BLaER1 treated with 17β-estradiol and CSF1 and Interleukin-3, amounts not matched to agents 10 nM and 100 nM (cell line): ENCODE measurements at regions not wholly inside any gene's neighbourhood (a gene's known extent, or its start where the extent isn't known, plus 50 kb on each side); places are given as distances from the start of the nearest gene placed in this dataset.

Experiments used
- H3K27ac ChIP-seq, 11 experiments: shearing (Covaris generic); formaldehyde crosslinking; 2 replicates each; pipeline ENCODE4 v1.8.1; 2022
- H3K27me3 ChIP-seq, 11 experiments: shearing (Covaris generic); formaldehyde crosslinking; 2 replicates each; pipeline ENCODE4 v1.8.1; 2022
- H3K36me3 ChIP-seq, 11 experiments: shearing (Covaris generic); formaldehyde crosslinking; 2 replicates each; pipeline ENCODE4 v1.8.1; 2022
- H3K4me1 ChIP-seq, 10 experiments: shearing (Covaris generic); formaldehyde crosslinking; 2 replicates each; pipeline ENCODE4 v1.8.1; 2022
- H3K4me2 ChIP-seq, 11 experiments: shearing (Covaris generic); formaldehyde crosslinking; 2 replicates each; pipeline ENCODE4 v1.8.1; 2022
- H3K4me3 ChIP-seq, 10 experiments: shearing (Covaris generic); formaldehyde crosslinking; 2 replicates each; pipeline ENCODE4 v1.8.1; 2022
- H3K9ac ChIP-seq, 11 experiments: shearing (Covaris generic); formaldehyde crosslinking; 2 replicates each; pipeline ENCODE4 v1.8.1; 2022
- H3K9me3 ChIP-seq, 11 experiments: shearing (Covaris generic); formaldehyde crosslinking; replicated peaks in 1 of 11; 2 replicates each; pipeline ENCODE4 v1.8.1; 2022
- H4K20me1 ChIP-seq, 11 experiments: shearing (Covaris generic); formaldehyde crosslinking; 2 replicates each; pipeline ENCODE4 v1.8.1; 2022
- Cebpa-rat ChIP-seq, 11 experiments: shearing (Covaris generic); IDR thresholded peaks; 2 replicates each; pipeline ENCODE4 v1.8.1; 2022

DNA sequence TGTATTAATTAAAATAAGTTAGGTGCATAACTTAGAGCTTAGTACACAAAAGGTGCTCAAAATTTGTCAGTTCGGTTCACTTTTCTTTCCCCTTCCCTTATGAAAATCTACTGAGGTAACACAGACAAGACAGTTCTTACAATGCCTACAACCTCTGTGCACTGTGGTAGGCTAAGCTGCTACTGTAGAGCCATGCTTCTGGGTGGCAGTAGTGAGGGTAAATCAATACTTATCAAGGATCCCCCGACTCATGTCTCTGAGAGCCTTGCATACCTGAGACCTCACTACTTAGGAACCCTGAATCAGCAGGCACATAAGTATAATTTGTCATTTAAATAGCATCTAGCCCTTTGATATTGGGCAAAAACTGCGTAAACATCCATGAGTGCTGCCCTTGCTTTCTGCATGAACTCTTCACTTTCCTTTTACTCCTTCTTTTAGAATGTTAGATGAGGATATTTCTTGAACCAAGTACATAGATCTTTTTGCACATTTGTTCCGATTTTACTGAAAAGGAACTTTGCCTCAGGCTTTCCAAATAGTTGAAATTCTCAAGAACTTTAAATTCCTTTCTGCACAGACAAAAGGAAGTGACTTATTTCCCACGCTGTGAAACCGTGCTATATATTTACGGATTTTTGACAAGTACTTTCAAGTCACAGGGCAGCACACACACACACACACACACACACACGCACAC, 234.4 kb downstream of the TRIB2 start:
- Histone ChIP-seq H3K27me3 (no peaks in the 10 kb centered on the region), H3K9ac (no peak overlapping the region), H4K20me1 (no peaks in the 10 kb centered on the region), H3K4me1 (peaks cover 0 to 26% (median 21%) of the 10 kb centered on the region in 10 experiments; a peak in 16 of 20 replicates), H3K4me2 (peak overlapping the region in 3 of 11 experiments; percentile 0 to 35 (median 30); a peak in 3 of 22 replicates), H3K9me3 (no peaks in the 10 kb centered on the region), H3K27ac (no peak overlapping the region), H3K4me3 (no peak overlapping the region), H3K36me3 (no peaks in the 10 kb centered on the region)
- no peak for TF ChIP-seq Cebpa-rat (IDR thresholded peaks at IDR 0.05)

DNA sequence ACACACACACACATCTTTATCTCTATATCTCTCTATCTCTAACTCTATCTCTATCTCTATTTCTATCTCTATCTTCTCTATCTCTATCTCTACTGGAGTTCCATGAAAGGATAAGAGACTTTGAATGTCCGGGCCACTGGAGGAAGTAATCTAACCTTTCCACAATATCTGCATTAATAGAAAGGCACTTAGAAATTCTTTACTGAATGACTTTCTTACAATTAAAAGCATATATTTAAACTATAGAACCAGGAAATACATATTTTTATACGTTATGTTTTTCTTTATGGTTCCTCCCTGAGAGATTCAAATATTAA, 234.9 kb downstream of the TRIB2 start:
- Histone ChIP-seq H4K20me1 (no peaks in the 10 kb centered on the region), H3K36me3 (no peaks in the 10 kb centered on the region), H3K4me3 (no peak overlapping the region), H3K4me2 (peak overlapping the region in 2 of 11 experiments; percentile 0 to 35; a peak in 1 of 22 replicates), H3K27me3 (no peaks in the 10 kb centered on the region), H3K9me3 (no peaks in the 10 kb centered on the region), H3K4me1 (peaks cover 0 to 26% (median 21%) of the 10 kb centered on the region in 10 experiments; a peak in 16 of 20 replicates), H3K27ac (no peak overlapping the region), H3K9ac (no peak overlapping the region)
- TF ChIP-seq Cebpa-rat (IDR thresholded peaks at IDR 0.05) = no peak

DNA sequence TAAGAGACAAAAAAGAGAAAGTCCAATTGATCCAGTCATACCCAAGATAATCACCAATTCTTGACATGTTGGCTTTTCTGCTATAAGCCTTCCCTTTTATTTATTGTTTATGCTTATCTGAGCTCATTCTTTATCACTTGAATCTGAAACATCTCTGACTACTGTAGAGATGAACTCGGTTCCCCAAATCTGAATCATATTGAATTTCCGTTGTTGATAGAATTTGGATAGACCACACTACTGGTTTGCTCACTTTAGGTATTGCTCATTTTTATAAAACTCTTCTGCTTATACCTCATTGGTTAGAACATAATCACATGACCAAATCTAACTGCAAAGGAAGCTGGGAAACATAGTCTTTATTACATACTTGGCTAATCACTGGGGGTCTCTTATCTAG, 236.9 kb downstream of the TRIB2 start:
- peaks cover 0 to 20% (median 19%) of the 10 kb centered on the region in 10 experiments; a peak in 16 of 20 replicates for H3K4me1 ChIP-seq
- no peaks in the 10 kb centered on the region for H3K36me3 ChIP-seq
- H4K20me1 ChIP-seq = no peaks in the 10 kb centered on the region
- no peaks in the 10 kb centered on the region for H3K27me3 ChIP-seq
- TF ChIP-seq Cebpa-rat (IDR thresholded peaks at IDR 0.05) = no peak
- H3K9ac ChIP-seq = no peak overlapping the region
- peaks cover 0 to 7% (median 0%) of the 10 kb centered on the region in 11 experiments; a peak in 1 of 22 replicates for H3K9me3 ChIP-seq
- no peak overlapping the region for H3K4me3 ChIP-seq
- no peak overlapping the region for H3K4me2 ChIP-seq
- no peak overlapping the region for H3K27ac ChIP-seq

DNA sequence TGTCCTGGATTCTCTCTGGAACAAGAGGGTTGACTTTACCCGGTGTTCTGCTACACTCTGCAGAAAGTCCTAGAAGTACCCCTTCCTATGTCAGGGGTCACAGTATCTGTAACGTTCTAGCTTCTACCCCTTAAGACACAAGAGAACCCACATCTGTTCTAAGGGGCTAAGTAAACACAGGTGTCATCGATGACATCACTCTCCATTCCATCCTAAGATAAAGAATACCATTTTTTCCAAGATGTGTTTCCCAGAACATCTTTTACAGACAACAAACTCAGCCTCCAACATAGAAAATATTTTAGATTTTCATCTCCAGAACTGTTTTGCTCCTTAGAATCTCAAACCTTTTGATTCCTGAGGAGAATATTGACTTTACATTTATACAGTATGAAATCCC, 239.1 kb downstream of the TRIB2 start:
- Histone ChIP-seq H3K9me3 (peaks cover 0 to 9% (median 0%) of the 10 kb centered on the region in 11 experiments; a peak in 2 of 22 replicates), H3K4me2 (no peak overlapping the region), H3K27me3 (no peaks in the 10 kb centered on the region), H3K36me3 (no peaks in the 10 kb centered on the region), H3K27ac (no peak overlapping the region), H3K4me1 (no peaks in the 10 kb centered on the region; a peak in 2 of 20 replicates), H3K9ac (no peak overlapping the region), H4K20me1 (no peaks in the 10 kb centered on the region), H3K4me3 (no peak overlapping the region)
- TF ChIP-seq Cebpa-rat (IDR thresholded peaks at IDR 0.05) = no peak

DNA sequence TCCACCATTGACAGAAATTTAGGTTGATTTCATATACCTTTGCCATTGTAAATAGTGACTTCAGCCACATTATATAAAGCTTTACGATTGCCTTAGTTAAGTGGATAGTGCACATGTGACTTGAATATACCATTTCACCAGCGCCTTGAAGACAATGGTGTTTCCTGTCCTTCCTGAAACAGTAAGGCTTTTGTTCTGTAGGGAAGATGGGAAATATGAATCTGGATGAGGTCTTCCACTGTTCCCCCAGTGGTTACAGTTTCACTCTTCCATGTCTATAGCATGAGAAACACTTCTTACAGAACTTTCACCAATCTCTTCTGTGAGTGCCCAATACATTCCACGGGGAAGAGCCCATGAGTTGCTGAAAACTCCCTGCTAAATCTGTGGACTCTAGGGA, 240.5 kb downstream of the TRIB2 start:
- H3K4me3 ChIP-seq = no peak overlapping the region
- TF ChIP-seq Cebpa-rat (IDR thresholded peaks at IDR 0.05) = no peak
- H3K27ac ChIP-seq = no peak overlapping the region
- H3K4me1 ChIP-seq = no peaks in the 10 kb centered on the region
- H3K36me3 ChIP-seq = no peaks in the 10 kb centered on the region
- H3K4me2 ChIP-seq = no peak overlapping the region
- H3K27me3 ChIP-seq = no peaks in the 10 kb centered on the region
- no peak overlapping the region for H3K9ac ChIP-seq
- H3K9me3 ChIP-seq = peaks cover 0 to 9% (median 0%) of the 10 kb centered on the region in 11 experiments; a peak in 2 of 22 replicates
- H4K20me1 ChIP-seq = no peaks in the 10 kb centered on the region

DNA sequence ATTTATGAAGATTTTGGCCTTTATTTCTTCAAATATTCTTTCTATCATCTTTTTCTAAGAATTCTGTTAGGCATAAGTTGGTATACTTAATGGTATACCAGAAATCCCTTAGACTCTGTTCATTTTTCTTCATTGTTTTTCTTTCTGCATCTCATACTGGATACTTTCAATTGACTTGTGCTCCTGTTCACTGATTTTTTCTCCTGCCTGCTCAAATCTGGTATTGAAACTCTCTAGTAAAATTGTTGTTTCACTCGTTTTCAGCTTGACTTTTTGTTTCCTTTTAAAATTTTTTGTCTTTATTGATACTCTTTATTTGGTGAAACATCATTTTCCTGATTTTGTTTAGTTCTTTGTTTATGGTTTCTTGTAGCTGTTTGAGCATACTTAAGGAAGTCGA, 243.2 kb downstream of the TRIB2 start:
- Histone ChIP-seq H3K4me3 (no peak overlapping the region), H3K27me3 (no peaks in the 10 kb centered on the region)
- TF ChIP-seq Cebpa-rat (IDR thresholded peaks at IDR 0.05) = no peak

DNA sequence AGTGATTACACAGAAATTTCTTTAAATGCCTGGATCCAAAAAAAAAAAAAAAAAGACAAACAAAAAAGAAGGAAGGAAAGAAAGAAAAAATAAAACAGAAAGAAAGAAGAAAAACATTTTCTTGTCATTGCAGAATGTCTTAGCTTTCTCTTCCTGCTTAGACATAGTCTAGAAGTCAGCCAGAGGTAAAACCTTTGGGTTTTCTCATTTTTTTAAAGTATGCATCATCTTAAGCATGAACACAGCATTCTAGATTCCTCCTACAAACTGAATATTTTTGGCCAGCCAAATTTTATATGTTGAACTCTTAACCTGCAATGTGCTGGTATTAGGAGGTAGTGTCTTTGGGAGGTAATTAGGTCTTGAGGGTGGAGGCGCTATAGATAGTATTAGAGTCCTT, 243.9 kb downstream of the TRIB2 start:
- TF ChIP-seq Cebpa-rat (IDR thresholded peaks at IDR 0.05) = no peak
- Histone ChIP-seq H3K9ac (no peak overlapping the region), H4K20me1 (no peaks in the 10 kb centered on the region), H3K27ac (no peak overlapping the region), H3K4me1 (peaks cover 2 to 11% (median 9%) of the 10 kb centered on the region in 10 experiments), H3K9me3 (peaks cover 0 to 9% (median 0%) of the 10 kb centered on the region in 11 experiments; a peak in 2 of 22 replicates), H3K36me3 (no peaks in the 10 kb centered on the region), H3K27me3 (no peaks in the 10 kb centered on the region), H3K4me2 (no peak overlapping the region), H3K4me3 (no peak overlapping the region)

More for the DNA sequence above, 243.2 kb downstream of the TRIB2 start:
- H3K9ac ChIP-seq = no peak overlapping the region
- peaks cover 0 to 3% (median 2%) of the 10 kb centered on the region in 10 experiments; a peak in 14 of 20 replicates for H3K4me1 ChIP-seq
- H3K36me3 ChIP-seq = no peaks in the 10 kb centered on the region
- peaks cover 0 to 9% (median 0%) of the 10 kb centered on the region in 11 experiments; a peak in 2 of 22 replicates for H3K9me3 ChIP-seq
- H3K4me2 ChIP-seq = no peak overlapping the region
- no peak overlapping the region for H3K27ac ChIP-seq
- H4K20me1 ChIP-seq = no peaks in the 10 kb centered on the region

DNA sequence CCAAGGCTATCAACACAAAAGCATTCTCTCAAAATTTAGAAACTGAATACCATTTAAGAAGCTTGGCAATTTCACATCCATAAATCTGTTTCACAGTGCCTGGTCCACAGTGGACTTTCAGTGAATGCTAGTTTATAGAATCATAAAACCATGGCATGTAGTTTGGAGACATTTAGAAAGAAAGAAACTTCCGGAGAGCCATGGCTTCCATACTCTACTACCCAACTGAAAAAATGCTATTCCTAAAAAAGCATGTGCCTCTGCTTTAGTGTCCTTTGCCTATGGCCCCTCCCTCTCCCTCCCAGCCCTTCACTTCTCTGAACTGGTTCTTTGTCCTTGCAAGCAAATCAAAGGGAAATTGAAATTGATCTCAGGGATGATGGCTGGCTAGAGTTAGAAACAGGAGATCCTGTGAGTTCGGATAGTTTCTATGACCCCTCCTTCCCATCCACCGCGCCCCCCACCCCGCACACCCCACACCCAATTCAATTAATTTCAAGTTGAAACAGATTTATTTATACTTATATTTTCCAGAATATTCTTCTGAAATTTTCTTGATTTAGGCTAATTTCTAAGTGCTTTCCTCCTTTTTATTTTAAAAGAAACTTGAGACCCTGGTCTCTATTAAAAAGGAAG, 248.3 kb downstream of the TRIB2 start:
- Histone ChIP-seq H3K4me3 (no peak overlapping the region), H3K4me2 (peak overlapping the region in 10 of 11 experiments; percentile 44 to 67 (median 56); a peak in 18 of 22 replicates), H4K20me1 (no peaks in the 10 kb centered on the region), H3K4me1 (peaks cover 8 to 20% (median 15%) of the 10 kb centered on the region in 10 experiments), H3K9me3 (peaks cover 0 to 5% (median 0%) of the 10 kb centered on the region in 11 experiments; a peak in 1 of 22 replicates), H3K27me3 (no peaks in the 10 kb centered on the region), H3K27ac (peak overlapping the region in 4 of 11 experiments; percentile 51 to 69 (median 62); a peak in 8 of 22 replicates), H3K9ac (no peak overlapping the region), H3K36me3 (no peaks in the 10 kb centered on the region)
- TF ChIP-seq Cebpa-rat (IDR thresholded peaks at IDR 0.05) = no peak

DNA sequence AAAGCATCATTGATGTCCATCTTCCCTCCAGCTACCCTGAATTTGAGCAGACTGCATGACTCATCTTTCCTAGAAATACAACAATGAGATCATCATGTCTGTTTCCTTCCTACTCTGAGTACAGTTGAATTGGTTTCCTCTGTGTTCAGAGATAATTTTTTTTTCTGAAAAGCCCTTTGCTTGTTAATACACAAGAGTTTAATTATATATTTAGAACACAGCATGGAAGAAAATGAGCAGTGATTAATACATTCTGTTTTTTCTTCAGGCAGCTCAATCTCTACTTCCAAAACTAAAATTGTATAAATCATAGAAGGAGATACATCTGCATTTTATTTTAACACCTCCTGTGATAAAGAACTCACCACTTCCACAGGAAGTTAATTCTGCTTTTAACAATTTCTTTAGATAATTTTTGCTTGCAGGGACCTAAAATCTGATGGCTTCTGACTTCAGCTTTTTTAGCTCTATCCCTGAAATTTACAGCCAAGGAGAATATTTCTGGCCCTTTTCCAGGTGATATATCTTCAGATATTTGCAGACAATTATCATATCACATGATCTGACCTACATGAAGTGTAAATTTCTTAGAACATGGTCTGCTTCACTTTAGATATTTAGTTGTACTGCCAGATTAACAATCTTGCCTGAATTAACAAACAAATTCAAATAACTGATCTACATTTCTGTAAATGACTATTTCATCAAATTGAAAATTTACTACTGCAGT, 249.0 kb downstream of the TRIB2 start:
- Histone ChIP-seq H3K9ac (peak overlapping the region in 3 of 11 experiments; percentile 4 to 45 (median 38); a peak in 2 of 22 replicates), H3K4me2 (peak overlapping the region; percentile 44 to 67 (median 54); a peak in 21 of 22 replicates), H3K36me3 (no peaks in the 10 kb centered on the region), H3K9me3 (no peaks in the 10 kb centered on the region), H3K4me3 (no peak overlapping the region), H3K27ac (peak overlapping the region in 6 of 11 experiments; percentile 8 to 69 (median 56); a peak in 11 of 22 replicates), H4K20me1 (no peaks in the 10 kb centered on the region), H3K27me3 (no peaks in the 10 kb centered on the region), H3K4me1 (peaks cover 8 to 20% (median 15%) of the 10 kb centered on the region in 10 experiments)
- TF ChIP-seq Cebpa-rat (IDR thresholded peaks at IDR 0.05) = no peak
